ENCODE measurements at regions not wholly inside any gene's neighbourhood (a gene's known extent, or its start where the extent isn't known, plus 50 kb on each side); places are given as distances from the start of the nearest gene placed in this dataset.
A peak's percentile ranks its signal among the peaks of the same experiment; 100 is the strongest.

DNA sequence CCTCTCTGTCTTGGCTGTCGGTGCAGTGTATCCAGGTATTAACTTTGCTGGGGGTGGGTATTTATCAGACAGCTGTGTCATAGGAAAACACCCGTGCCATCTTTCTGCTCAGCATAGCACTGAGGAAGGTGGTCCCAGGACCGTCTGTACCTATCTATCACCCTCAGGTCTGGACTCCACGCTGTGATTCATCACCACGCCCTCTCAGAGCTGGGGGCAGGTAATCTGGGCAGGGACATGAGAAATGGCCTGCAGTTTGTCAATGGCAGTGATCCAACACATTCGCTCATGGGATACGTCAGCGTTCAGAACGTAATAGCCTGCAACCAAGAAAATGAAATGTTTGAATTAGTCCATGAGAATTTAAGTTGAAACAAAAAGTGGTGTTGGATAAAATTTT is 151.6 kb upstream of the MAP1B start:
- no peak for DNase-seq

- DNase-seq, result no peak
These were observed 149.9 kb upstream of the MAP1B start for GRCh38 chr5:71957292-71957898.

GRCh38 chr5:71960195-71960594 is 147.1 kb upstream of the MAP1B start:
- DNase-seq, result no peak

DNA sequence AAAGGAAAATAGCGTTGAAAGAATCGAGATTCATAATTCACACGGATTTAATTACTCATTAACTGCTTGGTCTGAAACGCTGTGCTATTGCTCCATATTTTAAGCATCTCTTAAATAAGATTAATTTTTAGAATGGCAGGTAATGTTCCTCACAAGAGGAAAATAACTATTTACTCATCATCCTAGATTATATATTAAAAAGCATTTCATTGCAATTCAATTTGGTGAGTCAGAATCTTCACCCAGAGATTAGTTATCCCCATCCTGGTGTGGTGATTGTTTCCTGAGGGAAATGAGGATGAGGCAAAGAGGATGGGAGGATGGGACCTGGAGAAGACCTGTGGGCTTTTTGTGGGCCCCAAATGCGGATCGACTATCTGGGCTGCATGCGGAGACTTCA is 145.5 kb upstream of the MAP1B start:
- no peak for DNase-seq

- DNase-seq, result peak; percentile 9
These were observed 137.8 kb upstream of the MAP1B start for GRCh38 chr5:71969460-71969859.

- no peak for DNase-seq
These were observed 135.4 kb upstream of the MAP1B start for GRCh38 chr5:71971862-71972261.

DNA sequence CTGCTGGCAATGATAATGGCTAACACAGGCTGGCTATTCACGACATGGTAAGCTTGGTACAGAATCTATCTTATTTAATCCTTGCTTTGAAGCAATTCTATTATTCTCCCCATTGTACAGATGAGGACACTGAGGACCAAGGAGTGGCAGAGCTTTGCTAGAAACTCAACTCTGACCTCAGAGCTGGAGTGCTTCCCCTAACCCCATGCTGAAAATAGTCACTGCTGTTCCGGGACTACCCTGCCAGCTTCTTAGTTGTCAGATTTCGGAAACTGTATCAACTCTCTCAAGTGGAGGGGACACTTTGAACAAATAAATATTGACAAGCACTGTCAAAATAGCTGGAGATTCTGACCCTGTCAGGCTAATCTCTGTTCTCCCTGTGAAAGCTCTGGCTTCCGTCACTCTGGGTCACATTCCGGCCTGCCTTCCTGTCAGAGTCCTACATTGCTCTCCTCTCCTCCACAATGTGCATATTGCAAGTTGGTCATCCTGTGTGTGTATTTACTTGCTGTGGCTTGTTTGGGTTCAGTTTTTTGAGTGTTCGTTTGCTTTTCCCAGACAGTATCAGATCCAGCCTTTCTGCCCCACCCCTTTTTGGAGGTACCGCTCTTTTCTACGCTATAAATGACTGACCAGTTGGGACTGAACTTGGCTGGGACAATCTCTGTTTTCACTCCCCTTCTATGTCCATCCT is 134.3 kb upstream of the MAP1B start:
- no peak for DNase-seq

- no peak for DNase-seq
These were observed 133.7 kb upstream of the MAP1B start for GRCh38 chr5:71973563-71973962.

- no peak for DNase-seq
These were observed 133.1 kb upstream of the MAP1B start for GRCh38 chr5:71974165-71974564.

GRCh38 chr5:71974622-71975021 is 132.7 kb upstream of the MAP1B start:
- DNase-seq, result peak; percentile 5

GRCh38 chr5:71976449-71976848 is 130.8 kb upstream of the MAP1B start:
- DNase-seq, result no peak

DNA sequence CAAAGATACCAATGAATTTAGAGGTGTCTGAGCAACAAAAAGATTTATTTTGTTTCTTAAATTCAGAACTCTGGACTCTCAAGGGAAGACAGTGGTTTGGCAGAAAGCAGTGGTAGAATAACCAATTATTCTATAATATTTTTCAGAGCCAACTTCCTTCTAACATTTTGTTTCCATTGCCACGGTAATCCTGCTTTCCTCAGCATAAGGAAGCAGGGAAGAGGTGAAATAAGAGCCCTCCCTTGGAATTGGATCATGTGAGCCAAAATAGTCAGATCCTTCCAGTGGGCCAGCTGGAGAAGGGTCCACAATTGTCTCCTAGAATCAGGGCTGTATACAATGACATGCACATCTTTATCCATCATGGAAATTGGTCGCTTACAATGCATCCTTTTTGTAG is 130.0 kb upstream of the MAP1B start:
- DNase-seq, result no peak

- no peak for DNase-seq
These were observed 129.1 kb upstream of the MAP1B start for GRCh38 chr5:71978216-71978615.

GRCh38 chr5:71982717-71983395 is 124.4 kb upstream of the MAP1B start:
- no peak for DNase-seq

GRCh38 chr5:71986101-71986500 is 121.2 kb upstream of the MAP1B start:
- peak; percentile 17 for DNase-seq

DNA sequence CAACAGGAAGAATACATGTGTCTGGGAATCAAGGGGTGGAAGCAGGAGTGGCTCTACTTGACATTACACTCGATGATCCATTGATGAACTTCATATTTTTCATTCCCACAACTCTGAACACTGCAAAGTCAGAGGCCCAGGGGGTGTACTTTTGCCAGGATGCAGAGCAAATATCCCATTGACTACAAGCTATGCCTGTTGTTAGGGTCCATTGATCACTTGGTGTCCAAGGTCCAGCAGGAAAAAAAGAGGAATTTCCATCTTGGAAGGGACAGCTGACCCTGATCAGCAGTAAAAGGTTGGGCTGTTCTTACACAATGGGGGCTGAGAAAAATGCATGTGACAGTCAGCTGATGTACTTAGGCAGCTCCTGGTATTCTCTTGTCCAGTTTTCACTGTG is 118.5 kb upstream of the MAP1B start:
- no peak for DNase-seq

GRCh38 chr5:71993600-71993999 is 113.7 kb upstream of the MAP1B start:
- DNase-seq, result no peak

DNA sequence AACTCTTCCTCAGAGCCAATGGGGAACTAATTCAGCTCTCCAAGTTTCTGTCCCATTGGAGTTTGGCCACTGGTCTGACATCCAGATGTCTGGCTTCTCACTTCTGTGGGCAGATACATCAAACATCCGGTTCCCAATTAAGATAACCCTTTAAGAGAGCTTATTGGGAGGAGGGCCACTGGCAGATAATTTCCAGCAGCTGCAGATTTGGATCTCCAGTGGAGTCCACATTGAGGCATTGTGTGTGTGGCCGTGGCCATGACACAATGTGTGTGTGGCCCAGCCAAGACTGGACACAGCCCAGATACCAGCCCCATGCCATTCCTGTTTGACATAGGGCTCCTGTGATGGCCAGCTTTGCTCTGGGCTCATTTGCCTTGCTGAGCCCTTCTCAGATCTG is 110.5 kb upstream of the MAP1B start:
- no peak for DNase-seq

DNA sequence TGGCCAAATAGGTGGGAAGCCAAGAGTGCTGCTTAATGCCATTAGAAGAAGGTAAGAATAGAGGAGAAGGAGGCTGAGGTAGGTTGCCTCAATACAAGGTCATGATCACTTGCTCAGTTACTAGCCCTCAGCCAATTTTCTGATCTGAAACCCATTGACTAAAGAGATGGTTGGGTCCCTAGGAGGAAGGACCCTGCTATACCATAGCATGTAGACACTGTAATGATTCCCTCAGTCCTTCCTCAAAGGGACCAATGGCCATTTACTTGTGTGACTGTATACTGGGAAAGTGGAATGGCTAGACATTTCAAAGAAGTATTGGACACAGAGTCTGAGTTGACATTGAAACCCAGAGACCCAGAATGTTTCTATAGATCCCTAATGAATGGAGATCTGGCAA is 108.5 kb upstream of the MAP1B start:
- DNase-seq, result no peak

- no peak for DNase-seq
These were observed 106.6 kb upstream of the MAP1B start for GRCh38 chr5:72000707-72001106.

DNA sequence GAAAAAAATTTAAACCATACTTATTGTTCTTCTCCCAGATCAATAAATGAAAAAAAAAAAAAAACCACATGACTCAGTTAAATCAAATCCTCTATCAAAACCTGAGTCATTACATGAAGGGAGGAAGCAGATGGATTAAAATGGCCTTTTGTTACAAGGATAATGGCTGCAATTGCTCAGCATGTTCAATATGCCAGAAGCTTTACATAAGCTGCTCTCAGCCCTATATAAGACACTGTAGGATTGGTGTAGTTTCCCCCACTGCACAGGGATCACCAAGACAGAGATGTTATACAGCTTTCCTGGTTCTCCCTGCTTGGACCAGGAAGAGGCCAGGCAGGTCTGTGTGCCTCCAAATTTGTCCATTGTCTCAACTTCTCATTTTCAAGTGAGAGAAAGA is 101.6 kb upstream of the MAP1B start:
- no peak for DNase-seq

GRCh38 chr5:72006361-72006760 is 100.9 kb upstream of the MAP1B start:
- DNase-seq, result no peak

GRCh38 chr5:72007336-72008111 is 99.8 kb upstream of the MAP1B start:
- DNase-seq, result no peak

DNA sequence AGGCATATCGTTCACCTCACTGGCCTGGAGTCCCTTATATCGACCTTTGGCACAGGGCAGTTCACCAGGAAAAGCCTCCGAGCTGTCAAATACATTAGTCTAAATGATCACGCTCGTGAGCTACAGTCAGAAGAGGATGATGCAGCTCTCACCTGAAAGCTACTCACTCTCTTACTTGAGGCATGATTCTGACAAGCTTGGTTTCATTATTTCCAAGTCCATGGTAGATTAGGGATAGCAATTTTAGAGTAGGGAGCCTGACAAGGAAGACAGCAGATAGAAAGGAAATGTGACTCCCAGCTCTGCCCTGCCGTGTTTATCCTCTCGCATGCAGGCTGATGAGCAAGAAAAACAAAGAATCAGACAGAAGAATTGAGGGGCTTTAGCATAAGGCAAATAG is 98.0 kb upstream of the MAP1B start:
- DNase-seq, result no peak
